T-helper 17 cell (primary cell): ENCODE measurements at regions not wholly inside any gene's neighbourhood (a gene's known extent, or its start where the extent isn't known, plus 50 kb on each side); places are given as distances from the start of the nearest gene placed in this dataset.

Experiments
- ATAC-seq: fragments of 150-1000 bp; cut with Tn5 transposase; 2 replicates; pipeline ENCODE4 v1.10.0; 2021; ENCODE audit warnings: mild to moderate bottlenecking, moderate library complexity
- DNase-seq, 3 donors: peaks; one replicate each; pipeline versions ENCODE4 v3.0.0 to v3.0.0-alpha.2; 2020 to 2021
- H3K9me3 ChIP-seq: one replicate; pipeline ENCODE4 v1.7.0; 2013; ENCODE audit warnings: low read length, mild to moderate bottlenecking; ENCODE audit not compliant: control insufficient read depth, poor library complexity, severe bottlenecking
- H3K27ac Mint-ChIP-seq: one replicate; pipeline ENCODE4 v1.8.0; 2022; ENCODE audit warnings: mild to moderate bottlenecking, moderate library complexity, mixed read lengths
- H3K27me3 Mint-ChIP-seq: one replicate; pipeline ENCODE4 v1.8.0; 2022; ENCODE audit warnings: mixed read lengths
- H3K36me3 Mint-ChIP-seq: one replicate; pipeline ENCODE4 v1.8.0; 2022; ENCODE audit warnings: low read depth, mixed read lengths
- H3K4me1 Mint-ChIP-seq: one replicate; pipeline ENCODE4 v1.8.0; 2022; ENCODE audit warnings: mild to moderate bottlenecking, mixed read lengths
- H3K4me3 Mint-ChIP-seq: one replicate; pipeline ENCODE4 v1.8.0; 2022; ENCODE audit warnings: mild to moderate bottlenecking, moderate library complexity, mixed read lengths

GRCh38 chr7:41010418-41010817 is 692.5 kb downstream of the INHBA start:
- no peaks in the 10 kb centered on the region for H3K9me3 ChIP-seq
- no peaks in the 10 kb centered on the region for H3K36me3 Mint-ChIP-seq
- DNase-seq (no peak), ATAC-seq (no peak)
- no peak overlapping the region for H3K27ac Mint-ChIP-seq
- H3K4me3 Mint-ChIP-seq: no peak overlapping the region
- H3K4me1 Mint-ChIP-seq: no peaks in the 10 kb centered on the region
- no peaks in the 10 kb centered on the region for H3K27me3 Mint-ChIP-seq

GRCh38 chr7:41007811-41008210 is 695.1 kb downstream of the INHBA start:
- Mint-ChIP-seq H3K4me3 (no peak overlapping the region), H3K27me3 (no peaks in the 10 kb centered on the region), H3K4me1 (no peaks in the 10 kb centered on the region), H3K36me3 (no peaks in the 10 kb centered on the region), H3K27ac (no peak overlapping the region)
- DNase-seq (no peak), ATAC-seq (no peak)
- H3K9me3 ChIP-seq: no peaks in the 10 kb centered on the region

- no peaks in the 10 kb centered on the region for H3K9me3 ChIP-seq
- ATAC-seq (no peak), DNase-seq (no peak)
- H3K36me3 Mint-ChIP-seq: no peaks in the 10 kb centered on the region
- no peak overlapping the region for H3K4me3 Mint-ChIP-seq
- H3K27me3 Mint-ChIP-seq: no peaks in the 10 kb centered on the region
- no peak overlapping the region for H3K27ac Mint-ChIP-seq
- H3K4me1 Mint-ChIP-seq: no peaks in the 10 kb centered on the region
These were observed 695.5 kb downstream of the INHBA start for GRCh38 chr7:41007351-41007751.

- Mint-ChIP-seq H3K27ac (no peak overlapping the region), H3K36me3 (no peaks in the 10 kb centered on the region), H3K4me1 (no peaks in the 10 kb centered on the region), H3K27me3 (no peaks in the 10 kb centered on the region), H3K4me3 (no peak overlapping the region)
- ATAC-seq (no peak), DNase-seq (no peak)
- H3K9me3 ChIP-seq: peaks cover 2% of the 10 kb centered on the region
These were observed 696.4 kb downstream of the INHBA start for GRCh38 chr7:41006306-41006995.

- no peaks in the 10 kb centered on the region for H3K4me1 Mint-ChIP-seq
- no peak overlapping the region for H3K4me3 Mint-ChIP-seq
- ATAC-seq: no peak
- H3K9me3 ChIP-seq: peaks cover 2% of the 10 kb centered on the region
- no peaks in the 10 kb centered on the region for H3K36me3 Mint-ChIP-seq
- no peaks in the 10 kb centered on the region for H3K27me3 Mint-ChIP-seq
- no peak for DNase-seq
- H3K27ac Mint-ChIP-seq: no peak overlapping the region
These were observed 697.5 kb downstream of the INHBA start for GRCh38 chr7:41005374-41005901.

- ATAC-seq: no peak
- peaks cover 2% of the 10 kb centered on the region for H3K9me3 ChIP-seq
- DNase-seq: no peak
- Mint-ChIP-seq H3K4me3 (no peak overlapping the region), H3K27ac (no peak overlapping the region), H3K27me3 (no peaks in the 10 kb centered on the region), H3K36me3 (no peaks in the 10 kb centered on the region), H3K4me1 (no peaks in the 10 kb centered on the region)
These were observed 698.9 kb downstream of the INHBA start for GRCh38 chr7:41003977-41004376.

GRCh38 chr7:41003611-41003940 is 699.3 kb downstream of the INHBA start:
- Mint-ChIP-seq H3K27ac (no peak overlapping the region), H3K36me3 (no peaks in the 10 kb centered on the region), H3K4me3 (no peak overlapping the region), H3K4me1 (no peaks in the 10 kb centered on the region), H3K27me3 (no peaks in the 10 kb centered on the region)
- DNase-seq: no peak
- peaks cover 2% of the 10 kb centered on the region for H3K9me3 ChIP-seq
- no peak for ATAC-seq

- H3K9me3 ChIP-seq: peaks cover 2% of the 10 kb centered on the region
- Mint-ChIP-seq H3K36me3 (no peaks in the 10 kb centered on the region), H3K27ac (no peak overlapping the region), H3K27me3 (no peaks in the 10 kb centered on the region), H3K4me3 (no peak overlapping the region), H3K4me1 (no peaks in the 10 kb centered on the region)
- no peak for DNase-seq
- ATAC-seq: no peak
These were observed 699.9 kb downstream of the INHBA start for GRCh38 chr7:41002741-41003610.

- no peaks in the 10 kb centered on the region for H3K4me1 Mint-ChIP-seq
- H3K9me3 ChIP-seq: peaks cover 2% of the 10 kb centered on the region
- no peak overlapping the region for H3K4me3 Mint-ChIP-seq
- no peak overlapping the region for H3K27ac Mint-ChIP-seq
- no peak for ATAC-seq
- H3K27me3 Mint-ChIP-seq: no peaks in the 10 kb centered on the region
- H3K36me3 Mint-ChIP-seq: no peaks in the 10 kb centered on the region
- DNase-seq: no peak
These were observed 702.8 kb downstream of the INHBA start for GRCh38 chr7:41000042-41000441.

- H3K9me3 ChIP-seq: no peaks in the 10 kb centered on the region
- DNase-seq: no peak
- Mint-ChIP-seq H3K27me3 (no peaks in the 10 kb centered on the region), H3K4me3 (no peak overlapping the region), H3K27ac (no peak overlapping the region), H3K36me3 (no peaks in the 10 kb centered on the region), H3K4me1 (no peaks in the 10 kb centered on the region)
- ATAC-seq: no peak
These were observed 706.6 kb downstream of the INHBA start for GRCh38 chr7:40996233-40996677.

- Mint-ChIP-seq H3K27me3 (no peaks in the 10 kb centered on the region), H3K36me3 (no peaks in the 10 kb centered on the region), H3K4me1 (no peaks in the 10 kb centered on the region), H3K27ac (no peak overlapping the region), H3K4me3 (no peak overlapping the region)
- ATAC-seq (no peak), DNase-seq (no peak)
- no peaks in the 10 kb centered on the region for H3K9me3 ChIP-seq
These were observed 712.0 kb downstream of the INHBA start for GRCh38 chr7:40990841-40991240.

- Mint-ChIP-seq H3K4me3 (no peak overlapping the region), H3K4me1 (no peaks in the 10 kb centered on the region), H3K27ac (no peak overlapping the region), H3K27me3 (no peaks in the 10 kb centered on the region), H3K36me3 (no peaks in the 10 kb centered on the region)
- ATAC-seq (no peak), DNase-seq (no peak)
- no peaks in the 10 kb centered on the region for H3K9me3 ChIP-seq
These were observed 715.3 kb downstream of the INHBA start for GRCh38 chr7:40987571-40987970.

GRCh38 chr7:40986351-40986873 is 716.5 kb downstream of the INHBA start:
- DNase-seq (no peak), ATAC-seq (no peak)
- Mint-ChIP-seq H3K27ac (no peak overlapping the region), H3K4me3 (no peak overlapping the region), H3K36me3 (no peaks in the 10 kb centered on the region), H3K27me3 (no peaks in the 10 kb centered on the region), H3K4me1 (no peaks in the 10 kb centered on the region)
- no peaks in the 10 kb centered on the region for H3K9me3 ChIP-seq
